Right lobe of liver (tissue), 6 donors: ENCODE measurements at regions not wholly inside any gene's neighbourhood (a gene's known extent, or its start where the extent isn't known, plus 50 kb on each side); places are given as distances from the start of the nearest gene placed in this dataset.

ENCODE experiments used
- ATAC-seq, 4 donors: fragments of 200-7000 bp; cut with Tn5 transposase; one replicate each; pipeline ENCODE4 v1.9.1; 2020; ENCODE audit warnings: mild to moderate bottlenecking in 4 of 4, moderate library complexity in 4 of 4
- DNase-seq, 3 donors: peaks; one replicate each; pipeline ENCODE4 v3.0.0-alpha.2; 2020
- H3K27ac ChIP-seq, 3 donors: fragments of 200-600 bp; one replicate each; pipeline ENCODE4 v1.8.0; 2022
- H3K27me3 ChIP-seq, 2 donors: fragments of 200-600 bp; one replicate each; pipeline ENCODE4 v1.8.0; 2022
- H3K36me3 ChIP-seq, 4 donors: fragments of 200-600 bp; sonication (generic) in 1 of 4; one replicate each; pipeline versions ENCODE4 v1.5.1 to v1.8.0; 2017 to 2022; ENCODE audit warnings: control low read depth in 1 of 4
- H3K4me1 ChIP-seq, 4 donors: fragments of 200-600 bp; sonication (generic) in 1 of 4; one replicate each; pipeline versions ENCODE4 v1.5.1 to v1.8.0; 2017 to 2022; ENCODE audit warnings: control low read depth in 1 of 4
- H3K4me3 ChIP-seq, 3 donors: fragments of 200-600 bp; one replicate each; pipeline ENCODE4 v1.8.0; 2022
- H3K9me3 ChIP-seq, 4 donors: fragments of 200-600 bp; sonication (generic) in 1 of 4; one replicate each; pipeline versions ENCODE4 v1.5.1 to v1.8.0; 2017 to 2022; ENCODE audit warnings: control low read depth in 1 of 4
- CTCF ChIP-seq, 4 donors: fragments of 200-600 bp in 3 of 4; fragments of 450-650 bp in 1 of 4; IDR thresholded peaks; one replicate each; pipeline versions ENCODE4 v1.5.1 to v1.8.0; 2016 to 2022; ENCODE audit warnings: antibody characterized with exemption in 4 of 4, mild to moderate bottlenecking in 2 of 4
- POLR2A ChIP-seq: fragments of 450-650 bp; IDR thresholded peaks from one replicate; pipeline ENCODE4 v1.6.1; 2017; ENCODE audit warnings: antibody characterized with exemption, mild to moderate bottlenecking
- WGBS: methylation state at CpG from one replicate; pipeline ENCODE4 v1.1.6; 2018; ENCODE audit warnings: low coverage, low lambda C conversion rate; ENCODE audit not compliant: insufficient coverage; ENCODE audit errors: missing lambda C conversion rate; 5-methylcytosine and 5-hydroxymethylcytosine counted together
- intact Hi-C, 2 donors: fragments of 100-400 bp; cut with DNase I; formaldehyde crosslinking; loops; one replicate each; pipeline versions ENCODE4 v1.11.2 to v1.14.1; 2022
- donor health status: DM: no; HTN: yes; CAD: no.
- donor health status: DM: no; HTN: no; CAD: no.
- donor health status: DM: no; HTN: no; CAD: no.
- donor health status: DM: no; HTN: yes; CAD: no.
- donor health status: DM: no; HTN: yes; CAD: no.

GRCh38 chr3:83302091-83302490 is 1540.6 kb upstream of the GBE1 start:
- ATAC-seq (no peak), DNase-seq (no peak)
- intact Hi-C loops = no loop called here
- no peaks in the 10 kb centered on the region for H3K9me3 ChIP-seq
- H3K36me3 ChIP-seq = no peaks in the 10 kb centered on the region
- H3K4me3 ChIP-seq = no peak overlapping the region
- no peaks in the 10 kb centered on the region for H3K27me3 ChIP-seq
- no peak overlapping the region for H3K27ac ChIP-seq
- TF ChIP-seq POLR2A (no peak), CTCF (IDR thresholded peaks at IDR 0.05) (no peak)
- no peaks in the 10 kb centered on the region for H3K4me1 ChIP-seq

GRCh38 chr3:83317605-83318004 is 1556.2 kb upstream of the GBE1 start:
- TF ChIP-seq CTCF (IDR thresholded peaks at IDR 0.05) = no peak
- TF ChIP-seq POLR2A = no peak
- intact Hi-C loops = no loop called here
- Histone ChIP-seq H3K4me3 (no peak overlapping the region), H3K27ac (no peak overlapping the region), H3K9me3 (no peaks in the 10 kb centered on the region), H3K36me3 (no peaks in the 10 kb centered on the region), H3K27me3 (no peaks in the 10 kb centered on the region), H3K4me1 (no peaks in the 10 kb centered on the region)
- DNase-seq (no peak), ATAC-seq (no peak)
- WGBS = 34% methylated on average over 3 of the region's 3 CpGs

GRCh38 chr3:83320726-83321125 is 1559.3 kb upstream of the GBE1 start:
- DNase-seq (no peak), ATAC-seq (no peak)
- Histone ChIP-seq H3K4me1 (no peaks in the 10 kb centered on the region), H3K27ac (no peak overlapping the region), H3K4me3 (no peak overlapping the region), H3K9me3 (no peaks in the 10 kb centered on the region), H3K27me3 (no peaks in the 10 kb centered on the region), H3K36me3 (no peaks in the 10 kb centered on the region)
- TF ChIP-seq POLR2A (no peak), CTCF (IDR thresholded peaks at IDR 0.05) (no peak)
- intact Hi-C loops = no loop called here

- ATAC-seq = no peak
- intact Hi-C loops = no loop called here
- WGBS = 20% methylated on average over 1 of the region's 1 CpG
These were observed 1560.0 kb upstream of the GBE1 start for GRCh38 chr3:83321457-83321856.

More at GRCh38 chr3:83321457-83321856, 1560.0 kb upstream of the GBE1 start:
- Histone ChIP-seq H3K9me3 (no peaks in the 10 kb centered on the region), H3K27me3 (no peaks in the 10 kb centered on the region), H3K4me3 (no peak overlapping the region), H3K4me1 (no peaks in the 10 kb centered on the region), H3K27ac (no peak overlapping the region), H3K36me3 (no peaks in the 10 kb centered on the region)
- DNase-seq = no peak
- TF ChIP-seq POLR2A = no peak
- no peak for TF ChIP-seq CTCF (IDR thresholded peaks at IDR 0.05)
